ENCODE measurements at regions not wholly inside any gene's neighbourhood (a gene's known extent, or its start where the extent isn't known, plus 50 kb on each side); places are given as distances from the start of the nearest gene placed in this dataset.

DNA sequence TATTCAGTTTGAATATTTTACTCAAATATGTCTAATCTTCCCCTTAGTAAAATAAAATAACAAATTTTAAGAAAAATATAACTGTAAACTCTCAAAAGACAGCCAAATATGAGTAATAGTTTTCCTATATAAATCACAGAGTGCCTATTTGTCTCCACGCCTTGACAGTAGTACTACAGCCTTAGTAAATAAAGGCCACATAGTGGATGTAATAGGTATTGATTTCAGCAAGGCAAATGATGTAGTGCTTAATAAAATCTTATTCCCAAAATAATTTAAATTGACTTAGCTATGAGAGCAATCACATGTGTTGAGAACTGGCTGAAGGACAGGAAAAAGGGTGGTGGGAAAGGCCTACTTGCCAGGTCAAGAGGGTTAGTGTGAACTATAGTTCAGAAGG, 747.2 kb downstream of the OLFM4 start:
- Mint-ChIP-seq H3K36me3 (no peaks in the 10 kb centered on the region), H3K9me3 (peaks cover 3% of the 10 kb centered on the region), H3K4me1 (no peaks in the 10 kb centered on the region), H3K27ac (no peak overlapping the region), H3K4me3 (no peak overlapping the region), H3K27me3 (no peaks in the 10 kb centered on the region)
- no peak for DNase-seq (ENCODE audit: low spot score in 2 of 2)
- ATAC-seq (ENCODE audit: low read depth), result no peak

DNA sequence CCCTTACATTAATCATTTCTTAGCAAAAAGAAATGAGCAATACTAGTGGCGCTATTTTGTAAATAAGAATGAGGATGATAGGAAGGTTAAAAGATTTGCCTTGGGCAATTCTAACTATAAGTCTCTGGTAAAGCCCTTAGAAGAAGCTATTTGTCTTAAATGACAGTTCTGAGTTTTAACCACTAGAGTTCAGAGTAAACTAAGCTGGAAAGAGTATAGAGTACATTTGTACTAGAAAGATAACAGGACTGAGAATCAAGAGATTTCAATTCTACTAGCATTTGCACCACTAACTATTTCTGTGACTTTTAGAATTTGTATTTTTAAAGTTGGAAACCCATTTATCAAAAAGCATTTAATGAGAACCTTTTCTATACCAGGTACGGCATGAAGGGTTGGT, 750.3 kb downstream of the OLFM4 start:
- no peak overlapping the region for H3K27ac Mint-ChIP-seq
- no peak overlapping the region for H3K4me3 Mint-ChIP-seq
- H3K36me3 Mint-ChIP-seq, result no peaks in the 10 kb centered on the region
- H3K9me3 Mint-ChIP-seq, result peaks cover 1% of the 10 kb centered on the region
- no peak for ATAC-seq (ENCODE audit: low read depth)
- no peaks in the 10 kb centered on the region for H3K27me3 Mint-ChIP-seq
- peaks cover 4% of the 10 kb centered on the region for H3K4me1 Mint-ChIP-seq
- DNase-seq (ENCODE audit: low spot score in 2 of 2), result no peak

DNA sequence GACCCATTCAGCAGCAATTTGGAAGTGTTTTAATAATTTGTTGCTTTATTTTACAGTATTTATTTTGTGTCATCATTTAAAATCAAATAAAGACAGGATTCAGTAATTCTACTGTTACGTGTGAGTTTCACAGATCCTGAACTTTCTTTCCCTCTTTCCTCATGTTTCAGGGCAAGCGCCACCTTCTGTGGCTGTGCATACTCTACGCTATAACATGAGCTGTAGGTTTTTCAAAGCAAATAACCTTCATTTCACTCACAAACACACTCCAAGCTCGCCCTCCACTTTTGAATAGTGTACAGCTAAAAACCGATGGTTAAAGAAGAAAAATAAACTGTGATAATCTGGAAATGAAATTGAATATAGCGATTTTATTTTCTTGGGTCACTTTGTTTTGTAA, 753.3 kb downstream of the OLFM4 start:
- no peak for DNase-seq (ENCODE audit: low spot score in 2 of 2)
- no peak for ATAC-seq (ENCODE audit: low read depth)
- Mint-ChIP-seq H3K4me3 (no peak overlapping the region), H3K36me3 (no peaks in the 10 kb centered on the region), H3K4me1 (peaks cover 4% of the 10 kb centered on the region), H3K27me3 (no peaks in the 10 kb centered on the region), H3K27ac (no peak overlapping the region), H3K9me3 (peaks cover 4% of the 10 kb centered on the region)

DNA sequence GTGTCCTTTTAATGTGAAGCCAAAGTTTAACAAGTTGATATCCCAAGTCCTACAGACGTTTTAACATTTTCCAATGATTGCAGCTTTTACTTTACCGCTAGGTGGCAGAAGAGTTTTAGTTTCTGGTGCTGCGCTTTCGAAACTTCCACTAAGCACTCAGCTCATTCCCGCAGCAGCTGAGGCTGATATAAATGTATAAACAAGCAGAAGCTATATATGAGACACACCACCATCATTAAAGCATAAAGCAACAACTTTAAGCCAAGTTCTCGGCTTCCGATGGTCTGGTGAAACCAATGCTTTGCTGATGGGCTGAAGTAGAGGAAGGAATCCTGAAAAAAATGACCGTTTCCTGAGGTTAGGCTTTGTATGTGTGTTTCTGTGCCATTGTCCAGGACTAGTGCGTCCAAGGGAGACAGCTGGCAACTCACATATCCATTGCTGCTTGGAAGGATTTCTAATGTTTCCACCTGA, 753.9 kb downstream of the OLFM4 start:
- H3K27ac Mint-ChIP-seq, result no peak overlapping the region
- ATAC-seq (ENCODE audit: low read depth) (no peak), DNase-seq (ENCODE audit: low spot score in 2 of 2) (peak in 1 of 2 donors; percentile 9)
- peaks cover 6% of the 10 kb centered on the region for H3K9me3 Mint-ChIP-seq
- H3K4me3 Mint-ChIP-seq, result no peak overlapping the region
- H3K27me3 Mint-ChIP-seq, result no peaks in the 10 kb centered on the region
- H3K36me3 Mint-ChIP-seq, result no peaks in the 10 kb centered on the region
- peaks cover 4% of the 10 kb centered on the region for H3K4me1 Mint-ChIP-seq

DNA sequence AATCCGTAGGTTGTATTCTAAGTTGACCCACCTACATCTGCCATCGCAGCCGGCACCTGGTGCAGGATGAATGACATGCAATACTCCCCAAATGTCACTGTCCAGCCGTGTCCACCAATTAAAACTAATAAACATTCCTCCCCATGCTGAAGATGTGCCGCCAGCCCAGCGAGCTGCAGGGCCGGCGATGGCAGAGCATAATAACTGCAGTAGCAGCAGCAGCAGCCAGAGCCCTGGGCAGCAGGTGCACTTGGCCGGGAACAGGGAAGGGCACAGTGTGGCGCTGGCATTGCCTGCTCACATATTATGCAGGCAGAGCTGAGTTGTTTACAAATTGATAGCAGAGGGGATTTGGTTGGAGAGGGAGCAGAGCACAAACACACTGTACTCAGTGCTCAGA, 754.9 kb downstream of the OLFM4 start:
- H3K36me3 Mint-ChIP-seq, result no peaks in the 10 kb centered on the region
- no peak overlapping the region for H3K4me3 Mint-ChIP-seq
- peaks cover 4% of the 10 kb centered on the region for H3K4me1 Mint-ChIP-seq
- peaks cover 5% of the 10 kb centered on the region for H3K9me3 Mint-ChIP-seq
- DNase-seq (ENCODE audit: low spot score in 2 of 2) (no peak), ATAC-seq (ENCODE audit: low read depth) (no peak)
- no peak overlapping the region for H3K27ac Mint-ChIP-seq
- no peaks in the 10 kb centered on the region for H3K27me3 Mint-ChIP-seq

DNA sequence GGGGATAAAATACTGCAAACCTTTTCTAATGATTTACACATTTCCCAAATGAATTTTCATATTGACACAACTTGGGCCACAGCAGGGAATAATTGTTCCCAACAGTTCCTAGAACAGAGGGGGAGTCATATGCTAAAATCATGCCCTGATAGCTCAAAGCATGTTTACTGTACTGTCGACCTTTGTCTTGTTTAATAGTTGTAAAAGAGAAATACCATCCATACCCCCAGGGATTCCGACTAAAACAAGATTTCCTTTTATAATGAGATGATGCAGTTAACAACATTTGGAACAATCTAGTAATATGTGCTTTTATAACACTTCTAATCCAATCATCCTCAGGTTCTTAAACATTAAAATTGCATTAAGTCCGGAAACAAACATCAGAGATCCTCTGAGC, 759.7 kb downstream of the OLFM4 start:
- H3K27ac Mint-ChIP-seq, result no peak overlapping the region
- H3K4me1 Mint-ChIP-seq, result no peaks in the 10 kb centered on the region
- ATAC-seq (ENCODE audit: low read depth) (no peak), DNase-seq (ENCODE audit: low spot score in 2 of 2) (no peak)
- H3K27me3 Mint-ChIP-seq, result no peaks in the 10 kb centered on the region
- H3K36me3 Mint-ChIP-seq, result no peaks in the 10 kb centered on the region
- H3K4me3 Mint-ChIP-seq, result no peak overlapping the region
- peaks cover 5% of the 10 kb centered on the region for H3K9me3 Mint-ChIP-seq

DNA sequence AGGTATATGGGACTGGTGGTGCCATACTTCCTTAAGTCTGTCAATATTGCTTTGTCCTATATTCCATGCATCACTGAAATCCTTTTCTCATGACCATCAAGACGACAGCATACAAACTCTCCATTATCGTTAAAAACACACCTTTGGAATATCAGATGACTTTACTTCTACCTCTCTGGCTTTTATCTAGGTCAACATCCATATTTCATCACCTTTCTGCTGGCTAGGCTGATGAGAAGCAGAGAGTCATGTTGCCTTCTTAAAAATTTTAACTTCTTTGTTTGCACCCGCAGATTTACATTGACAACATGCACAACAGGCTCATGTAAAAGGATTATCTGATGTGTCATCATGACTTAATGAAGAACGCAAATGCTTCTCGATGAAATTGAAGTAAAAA, 771.4 kb downstream of the OLFM4 start:
- H3K36me3 Mint-ChIP-seq, result no peaks in the 10 kb centered on the region
- H3K9me3 Mint-ChIP-seq, result peaks cover 3% of the 10 kb centered on the region
- ATAC-seq (ENCODE audit: low read depth), result no peak
- no peaks in the 10 kb centered on the region for H3K27me3 Mint-ChIP-seq
- no peak for DNase-seq (ENCODE audit: low spot score in 2 of 2)
- no peaks in the 10 kb centered on the region for H3K4me1 Mint-ChIP-seq
- no peak overlapping the region for H3K27ac Mint-ChIP-seq
- H3K4me3 Mint-ChIP-seq, result no peak overlapping the region

DNA sequence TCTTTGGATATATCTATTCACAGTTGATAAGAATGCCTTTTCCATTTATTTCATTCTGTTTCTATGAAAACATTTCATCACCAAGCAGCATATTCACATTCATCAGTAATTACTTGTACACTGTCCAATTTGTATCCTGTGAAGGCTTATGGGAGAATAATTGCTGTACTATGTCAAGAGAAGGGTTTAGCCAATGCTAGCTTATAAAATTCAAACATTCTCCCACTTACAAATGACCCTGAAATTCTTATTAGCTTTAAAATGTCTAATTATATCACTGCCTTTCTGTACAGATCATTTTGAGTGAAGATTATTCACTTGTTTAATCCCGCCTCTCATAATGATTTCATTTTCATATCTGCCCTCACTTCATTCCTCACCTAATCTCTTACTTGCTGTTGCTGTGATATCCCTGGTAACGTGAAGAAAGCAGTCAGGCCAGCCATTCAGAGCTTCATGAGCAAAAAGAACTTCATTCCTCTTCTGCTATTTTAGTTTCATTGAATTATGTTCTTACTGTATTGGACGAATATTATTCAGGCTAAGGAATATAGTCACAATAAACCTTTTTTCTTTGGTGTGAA, 778.7 kb downstream of the OLFM4 start:
- Mint-ChIP-seq H3K36me3 (no peaks in the 10 kb centered on the region), H3K9me3 (peaks cover 4% of the 10 kb centered on the region), H3K27me3 (no peaks in the 10 kb centered on the region), H3K27ac (peak overlapping the region; percentile 41), H3K4me1 (no peaks in the 10 kb centered on the region), H3K4me3 (no peak overlapping the region)
- ATAC-seq (ENCODE audit: low read depth), result no peak
- DNase-seq (ENCODE audit: low spot score in 2 of 2), result no peak

DNA sequence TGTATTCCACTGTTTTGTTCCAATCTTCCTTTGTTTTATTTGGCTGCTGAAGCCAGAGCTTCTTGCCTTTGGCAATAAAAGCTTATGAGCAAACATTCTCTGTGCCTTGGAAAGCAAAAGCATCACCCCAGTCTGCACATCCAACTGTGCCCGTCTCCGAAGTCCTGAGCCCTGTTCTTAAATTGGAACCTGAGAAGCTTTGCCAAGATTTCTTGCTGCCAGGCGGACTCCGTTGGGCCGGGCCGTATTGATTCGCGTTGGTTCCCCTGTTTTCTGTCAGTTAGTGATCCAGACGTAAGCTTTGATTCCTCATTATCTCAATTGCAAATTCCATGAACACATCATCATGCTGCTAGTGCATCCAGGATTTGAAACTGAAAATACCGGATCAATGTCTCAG, 793.0 kb downstream of the OLFM4 start:
- no peaks in the 10 kb centered on the region for H3K27me3 Mint-ChIP-seq
- no peak for DNase-seq (ENCODE audit: low spot score in 2 of 2)
- no peaks in the 10 kb centered on the region for H3K4me1 Mint-ChIP-seq
- no peak overlapping the region for H3K27ac Mint-ChIP-seq
- ATAC-seq (ENCODE audit: low read depth), result no peak
- peaks cover 2% of the 10 kb centered on the region for H3K9me3 Mint-ChIP-seq
- H3K4me3 Mint-ChIP-seq, result no peak overlapping the region
- no peaks in the 10 kb centered on the region for H3K36me3 Mint-ChIP-seq

DNA sequence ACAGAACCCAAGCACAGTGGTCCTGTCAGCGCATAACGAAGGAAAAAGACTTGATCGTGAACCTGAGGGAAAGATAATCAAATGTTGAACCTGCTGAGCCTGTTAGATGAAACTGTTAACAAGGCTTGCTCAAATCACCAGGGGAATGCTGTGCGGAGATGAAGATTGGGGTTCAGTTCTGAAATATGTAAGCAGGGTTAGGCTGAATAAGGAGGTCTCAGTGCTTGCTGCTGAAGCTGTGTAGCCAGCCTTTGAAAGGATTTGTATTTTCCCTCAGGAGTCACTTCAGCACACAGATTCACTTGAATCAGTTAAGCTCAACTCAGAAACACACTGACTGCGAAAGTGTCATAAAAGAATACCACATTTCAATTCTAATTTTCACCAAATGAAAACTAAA, 793.5 kb downstream of the OLFM4 start:
- Mint-ChIP-seq H3K4me3 (no peak overlapping the region), H3K36me3 (no peaks in the 10 kb centered on the region), H3K4me1 (no peaks in the 10 kb centered on the region), H3K9me3 (peaks cover 2% of the 10 kb centered on the region), H3K27ac (no peak overlapping the region), H3K27me3 (no peaks in the 10 kb centered on the region)
- ATAC-seq (ENCODE audit: low read depth), result no peak
- DNase-seq (ENCODE audit: low spot score in 2 of 2), result no peak

DNA sequence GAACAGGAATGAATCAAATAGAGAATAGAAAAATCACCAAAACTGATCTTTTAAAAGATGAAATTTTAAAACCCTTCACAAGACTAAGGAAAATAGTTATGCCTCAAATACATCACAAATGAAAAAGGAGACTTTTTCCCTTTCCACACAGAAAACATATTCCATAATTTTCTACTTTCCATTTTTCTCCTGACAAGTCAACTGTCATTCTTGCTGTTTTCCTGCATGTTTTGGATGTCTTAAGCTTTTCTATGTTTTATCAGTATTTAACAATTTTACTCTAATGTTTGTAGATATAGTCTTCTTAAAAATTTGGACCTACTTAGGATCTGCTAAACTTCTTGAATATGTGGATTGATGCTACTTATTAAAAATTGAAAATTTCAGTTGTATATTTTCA, 810.8 kb downstream of the OLFM4 start:
- no peaks in the 10 kb centered on the region for H3K27me3 Mint-ChIP-seq

DNA sequence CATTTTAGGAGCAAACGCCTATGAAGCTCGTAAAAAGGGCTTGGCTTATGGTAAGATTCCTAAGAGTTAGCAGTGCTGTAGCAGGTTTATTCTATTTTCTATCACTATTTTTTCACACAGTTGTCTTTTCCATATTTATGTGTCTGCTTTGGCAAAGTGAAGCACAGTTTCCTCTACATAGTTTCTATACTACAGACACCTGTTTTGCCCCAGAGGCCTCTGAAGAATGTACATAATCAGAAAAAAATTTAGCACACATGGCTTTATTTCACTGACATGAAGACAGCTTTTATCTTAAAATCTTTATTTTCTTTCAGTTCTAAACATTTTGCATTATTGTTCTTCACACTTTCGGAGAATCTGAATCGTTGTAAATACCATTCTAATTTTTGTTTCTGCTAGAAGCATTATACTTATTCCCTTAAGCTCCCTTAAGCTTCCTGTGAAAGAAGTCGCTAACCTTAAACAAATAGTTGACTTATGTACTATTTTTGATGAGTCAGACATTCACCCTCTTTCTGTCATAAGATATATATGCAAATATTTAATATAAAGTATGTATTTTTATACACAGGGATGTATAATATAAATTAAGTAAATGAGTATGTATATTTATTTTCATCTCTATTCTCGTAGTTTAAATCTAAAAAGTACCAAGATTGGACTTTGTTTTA, 816.0 kb downstream of the OLFM4 start:
- H3K36me3 Mint-ChIP-seq, result no peaks in the 10 kb centered on the region
- no peak overlapping the region for H3K4me3 Mint-ChIP-seq
- ATAC-seq (ENCODE audit: low read depth) (no peak), DNase-seq (ENCODE audit: low spot score in 2 of 2) (no peak)
- H3K4me1 Mint-ChIP-seq, result no peaks in the 10 kb centered on the region
- no peak overlapping the region for H3K27ac Mint-ChIP-seq
- H3K27me3 Mint-ChIP-seq, result no peaks in the 10 kb centered on the region
- peaks cover 8% of the 10 kb centered on the region for H3K9me3 Mint-ChIP-seq

More for the DNA sequence above, 810.8 kb downstream of the OLFM4 start:
- ATAC-seq (ENCODE audit: low read depth) (no peak), DNase-seq (ENCODE audit: low spot score in 2 of 2) (no peak)
- no peaks in the 10 kb centered on the region for H3K4me1 Mint-ChIP-seq
- no peak overlapping the region for H3K4me3 Mint-ChIP-seq
- peaks cover 11% of the 10 kb centered on the region for H3K9me3 Mint-ChIP-seq
- H3K27ac Mint-ChIP-seq, result no peak overlapping the region
- no peaks in the 10 kb centered on the region for H3K36me3 Mint-ChIP-seq

DNA sequence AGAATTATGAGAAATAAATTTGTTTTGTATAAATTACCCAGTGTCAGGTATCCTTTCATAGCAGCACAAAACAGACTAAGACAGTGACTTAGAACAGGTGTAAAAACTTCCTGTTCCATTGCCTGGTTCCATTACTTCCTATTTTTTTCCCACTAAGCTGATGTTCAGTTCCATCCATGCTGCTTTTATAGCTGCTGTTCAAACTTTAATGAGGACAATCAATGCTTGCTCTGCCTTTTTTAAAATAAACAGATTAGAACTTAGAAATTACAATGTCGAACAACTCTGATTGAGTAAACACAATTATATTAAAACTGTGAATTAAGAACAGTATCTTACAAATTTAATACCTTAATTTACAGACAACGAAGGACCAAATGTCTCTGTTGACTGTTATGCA, 818.9 kb downstream of the OLFM4 start:
- no peak overlapping the region for H3K4me3 Mint-ChIP-seq
- H3K27ac Mint-ChIP-seq, result no peak overlapping the region
- DNase-seq (ENCODE audit: low spot score in 2 of 2) (no peak), ATAC-seq (ENCODE audit: low read depth) (no peak)
- no peaks in the 10 kb centered on the region for H3K27me3 Mint-ChIP-seq
- H3K36me3 Mint-ChIP-seq, result no peaks in the 10 kb centered on the region
- H3K9me3 Mint-ChIP-seq, result peaks cover 7% of the 10 kb centered on the region
- H3K4me1 Mint-ChIP-seq, result no peaks in the 10 kb centered on the region

DNA sequence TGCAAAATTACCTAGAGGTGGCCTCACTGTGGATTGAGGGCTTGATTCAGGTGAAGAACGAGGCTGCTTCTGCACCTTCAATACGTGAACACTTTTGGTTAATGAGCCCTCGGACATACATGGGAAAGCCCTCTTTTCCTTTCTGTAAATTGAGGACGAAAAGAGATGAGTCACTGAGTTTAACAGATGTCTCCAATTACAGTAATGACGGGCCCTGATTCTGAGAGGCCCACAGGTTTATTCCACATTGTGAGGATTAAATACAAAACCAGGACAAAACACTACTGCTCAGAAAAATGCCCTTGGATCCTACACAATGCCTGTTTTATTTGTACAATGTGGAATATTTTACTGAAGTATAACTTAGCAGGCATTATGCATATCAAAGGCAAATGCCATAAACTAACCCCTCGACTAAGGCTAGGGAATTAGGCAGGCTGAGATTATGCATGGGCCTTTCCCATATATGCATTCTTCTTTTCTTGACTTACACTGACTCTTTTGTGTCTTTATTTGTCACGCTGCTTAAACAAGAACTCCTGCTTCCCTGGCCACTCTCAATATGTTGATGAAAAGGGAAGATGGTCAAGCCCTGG, 819.9 kb downstream of the OLFM4 start:
- ATAC-seq (ENCODE audit: low read depth), result no peak
- no peak overlapping the region for H3K27ac Mint-ChIP-seq
- no peak for DNase-seq (ENCODE audit: low spot score in 2 of 2)
- no peaks in the 10 kb centered on the region for H3K4me1 Mint-ChIP-seq
- H3K27me3 Mint-ChIP-seq, result no peaks in the 10 kb centered on the region
- no peaks in the 10 kb centered on the region for H3K36me3 Mint-ChIP-seq
- H3K9me3 Mint-ChIP-seq, result peaks cover 3% of the 10 kb centered on the region
- no peak overlapping the region for H3K4me3 Mint-ChIP-seq

DNA sequence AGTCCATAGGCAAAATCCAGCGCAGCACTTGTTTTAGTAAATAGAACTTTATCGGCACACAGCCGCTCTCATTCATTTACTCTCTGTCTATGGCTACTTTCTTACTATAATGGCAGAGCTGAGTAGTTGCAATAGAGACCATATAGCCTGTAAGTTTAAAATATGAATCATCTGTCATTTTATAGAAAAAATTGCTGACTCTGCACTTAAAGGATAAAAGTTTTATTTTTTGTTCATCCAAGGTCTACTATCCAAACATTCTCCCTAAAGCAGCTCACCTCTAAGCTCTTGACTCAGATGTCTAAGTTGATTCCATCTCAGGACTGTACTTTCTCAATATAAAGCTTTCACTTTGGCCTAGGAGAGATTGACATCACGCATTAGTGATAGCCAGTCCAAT, 825.7 kb downstream of the OLFM4 start:
- DNase-seq (ENCODE audit: low spot score in 2 of 2), result no peak
- ATAC-seq (ENCODE audit: low read depth), result no peak
- no peak overlapping the region for H3K4me3 Mint-ChIP-seq
- no peak overlapping the region for H3K27ac Mint-ChIP-seq
- peaks cover 16% of the 10 kb centered on the region for H3K9me3 Mint-ChIP-seq
- no peaks in the 10 kb centered on the region for H3K4me1 Mint-ChIP-seq
- no peaks in the 10 kb centered on the region for H3K36me3 Mint-ChIP-seq
- no peaks in the 10 kb centered on the region for H3K27me3 Mint-ChIP-seq

Measured in memory B cell (primary cell).